PC-3 (cell line): ENCODE measurements at regions not wholly inside any gene's neighbourhood (a gene's known extent, or its start where the extent isn't known, plus 50 kb on each side); places are given as distances from the start of the nearest gene placed in this dataset.

Experiments
- CTCF ChIP-seq: fragments of 300-600 bp; sonication (generic); conservative IDR thresholded peaks from 2 replicates; pipeline ENCODE4 v1.5.1; 2017; ENCODE audit warnings: antibody characterized with exemption, low read depth, mild to moderate bottlenecking, low read length
- EZH2 ChIP-seq: fragments of 300-600 bp; sonication (generic); IDR thresholded peaks from one replicate; pipeline ENCODE4 v1.6.1; 2017; ENCODE audit warnings: antibody characterized with exemption, mild to moderate bottlenecking, low read length; ENCODE audit not compliant: unreplicated experiment
- EZH2phosphoT487 ChIP-seq: fragments of 300-600 bp; sonication (generic); IDR thresholded peaks from 2 replicates; pipeline ENCODE4 v1.6.1; 2018; ENCODE audit warnings: mild to moderate bottlenecking, antibody characterized with exemption, low read length, borderline replicate concordance

- TF ChIP-seq CTCF, result no peak
- TF ChIP-seq EZH2phosphoT487, result no peak
- no peak for TF ChIP-seq EZH2
Measured at GRCh38 chr18:11495441-11495840, 114.0 kb upstream of the SLC35G4 start.
